LNCAP (cell line): ENCODE measurements at regions not wholly inside any gene's neighbourhood (a gene's known extent, or its start where the extent isn't known, plus 50 kb on each side); places are given as distances from the start of the nearest gene placed in this dataset.
A peak's percentile ranks its signal among the peaks of the same experiment; 100 is the strongest.

Source experiments
- TF ChIP-seq, protein P1 (sequence below): fragments of 450-650 bp; IDR thresholded peaks from 2 replicates; pipeline ENCODE4 v1.5.1; 2017; ENCODE audit warnings: mild to moderate bottlenecking

DNA sequence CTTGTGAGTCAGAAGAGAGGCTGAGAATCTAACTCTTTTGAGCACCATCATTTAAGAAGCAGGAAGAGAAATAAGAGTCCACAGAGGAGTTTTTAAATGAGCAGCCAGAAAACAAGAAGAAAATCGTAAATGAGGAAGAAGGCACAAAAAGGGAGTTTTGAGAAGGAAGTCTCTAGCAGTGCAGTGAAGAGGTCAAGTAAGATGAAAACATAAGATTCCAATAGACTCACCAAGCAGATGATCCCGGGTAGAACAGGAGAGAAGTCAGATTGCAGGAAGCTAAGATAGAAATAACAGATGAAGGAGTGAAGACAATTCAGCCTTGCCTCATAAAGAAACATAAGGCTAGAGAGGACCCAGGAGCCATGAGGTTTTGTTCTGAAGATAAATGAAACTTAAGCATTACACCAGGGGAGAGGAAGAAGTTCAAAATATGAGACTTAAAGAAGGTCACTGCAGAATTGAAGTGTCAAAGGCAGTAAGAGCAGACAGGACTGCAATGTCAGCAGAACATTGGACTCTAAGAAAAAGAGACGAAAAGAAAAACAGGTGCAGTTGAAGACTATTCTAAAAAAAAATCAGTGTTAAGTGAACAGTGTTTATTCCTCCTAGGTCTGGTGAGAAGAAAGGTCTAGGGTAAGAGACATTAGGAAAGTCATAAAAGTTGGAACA, 229.0 kb downstream of the SEC23A start:
- TF ChIP-seq, protein P1, sequence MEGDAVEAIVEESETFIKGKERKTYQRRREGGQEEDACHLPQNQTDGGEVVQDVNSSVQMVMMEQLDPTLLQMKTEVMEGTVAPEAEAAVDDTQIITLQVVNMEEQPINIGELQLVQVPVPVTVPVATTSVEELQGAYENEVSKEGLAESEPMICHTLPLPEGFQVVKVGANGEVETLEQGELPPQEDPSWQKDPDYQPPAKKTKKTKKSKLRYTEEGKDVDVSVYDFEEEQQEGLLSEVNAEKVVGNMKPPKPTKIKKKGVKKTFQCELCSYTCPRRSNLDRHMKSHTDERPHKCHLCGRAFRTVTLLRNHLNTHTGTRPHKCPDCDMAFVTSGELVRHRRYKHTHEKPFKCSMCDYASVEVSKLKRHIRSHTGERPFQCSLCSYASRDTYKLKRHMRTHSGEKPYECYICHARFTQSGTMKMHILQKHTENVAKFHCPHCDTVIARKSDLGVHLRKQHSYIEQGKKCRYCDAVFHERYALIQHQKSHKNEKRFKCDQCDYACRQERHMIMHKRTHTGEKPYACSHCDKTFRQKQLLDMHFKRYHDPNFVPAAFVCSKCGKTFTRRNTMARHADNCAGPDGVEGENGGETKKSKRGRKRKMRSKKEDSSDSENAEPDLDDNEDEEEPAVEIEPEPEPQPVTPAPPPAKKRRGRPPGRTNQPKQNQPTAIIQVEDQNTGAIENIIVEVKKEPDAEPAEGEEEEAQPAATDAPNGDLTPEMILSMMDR, result no peak

DNA sequence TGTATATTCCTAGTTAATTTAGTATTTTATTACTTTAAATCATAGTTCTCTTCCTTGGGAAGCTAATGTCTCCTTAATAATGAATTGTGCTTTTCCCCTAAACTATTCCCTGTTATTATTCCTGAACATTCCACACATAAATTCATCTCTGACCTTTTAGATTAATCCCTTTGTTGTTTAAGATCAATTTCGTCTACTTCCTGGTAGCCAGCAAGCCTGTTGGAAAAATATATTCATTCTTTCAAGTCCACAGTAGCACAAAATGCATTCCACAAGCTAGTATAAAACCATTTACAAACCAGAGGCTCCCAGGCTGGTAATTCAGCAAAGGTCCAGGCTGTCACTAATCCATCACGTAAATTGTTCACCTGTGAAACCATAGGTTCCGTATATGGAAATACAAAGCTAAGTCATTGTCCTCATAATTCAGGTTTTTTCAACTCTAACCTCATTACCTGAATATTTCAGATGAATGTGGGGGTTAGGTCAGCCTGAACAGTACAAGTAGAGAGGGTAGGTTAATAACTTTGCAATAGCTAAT, 232.7 kb downstream of the SEC23A start:
- TF ChIP-seq, protein P1, result no peak

DNA sequence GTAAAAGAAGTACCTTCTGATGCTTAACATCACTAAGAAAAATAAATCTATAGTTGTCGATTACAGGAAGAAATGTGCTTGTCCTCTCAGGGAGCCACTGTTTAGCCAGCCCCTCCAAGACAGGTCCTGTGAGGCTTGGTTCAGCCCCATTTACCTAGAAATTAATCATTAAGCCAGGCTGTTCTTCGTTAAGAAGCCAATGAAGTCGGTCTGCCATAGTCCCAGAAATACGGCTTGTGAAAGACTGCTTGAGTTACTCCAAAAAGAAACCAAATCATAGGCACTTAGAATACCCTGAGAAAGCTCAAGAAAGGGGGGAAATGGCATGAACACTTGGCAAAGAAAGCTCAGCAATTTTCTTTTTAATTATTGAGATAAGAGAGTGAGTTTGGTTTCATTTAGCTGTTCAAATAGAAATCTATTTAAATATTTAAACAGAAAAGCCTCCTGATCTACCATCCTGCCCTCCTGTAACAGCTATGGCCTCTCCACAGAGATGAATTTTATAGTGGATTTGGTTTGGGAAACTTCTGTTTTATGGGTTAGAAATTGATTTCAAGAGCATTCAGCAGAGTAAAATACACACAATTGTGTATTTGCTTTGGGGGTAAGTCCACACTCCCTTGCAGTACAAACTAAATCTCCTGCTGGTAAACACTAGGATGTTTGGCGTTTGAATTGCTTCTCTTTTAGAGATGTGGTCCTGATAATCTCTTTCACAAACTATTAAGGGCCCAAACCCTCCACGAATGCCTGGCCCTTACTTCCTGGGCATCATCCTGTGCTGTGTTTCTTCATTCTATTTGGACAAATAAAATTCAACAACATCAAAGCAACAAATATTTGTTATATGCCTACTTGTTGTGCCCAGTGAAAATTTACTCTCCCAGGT, 234.4 kb downstream of the SEC23A start:
- TF ChIP-seq, protein P1, result no peak

DNA sequence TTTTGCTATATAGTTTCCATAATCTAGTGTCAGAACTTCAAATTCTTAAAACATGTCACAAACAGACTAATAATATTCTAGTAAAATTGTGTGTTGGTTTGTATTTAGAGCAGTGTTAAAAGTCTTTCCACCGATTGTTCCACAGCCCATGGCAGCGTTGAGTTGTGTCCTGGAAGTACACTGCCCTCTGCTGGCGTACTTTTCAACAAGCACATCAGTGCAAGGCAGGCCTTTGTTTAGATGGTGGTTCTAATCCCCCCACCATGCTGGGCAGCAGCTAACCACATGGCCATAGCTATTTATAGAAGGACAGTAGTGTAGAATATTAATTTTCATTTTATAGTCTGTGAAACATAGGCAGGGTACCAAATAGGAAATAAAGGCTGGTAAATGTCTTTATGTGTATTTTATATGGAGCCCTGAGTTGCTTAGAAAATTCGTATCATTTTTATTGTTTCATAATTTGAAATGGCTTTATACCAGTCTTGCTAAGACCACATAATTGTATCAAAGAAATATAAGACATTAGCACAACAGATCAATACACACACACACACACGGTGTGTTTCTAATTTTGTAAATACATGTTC, 235.4 kb downstream of the SEC23A start:
- TF ChIP-seq, protein P1, result peak; percentile 87

DNA sequence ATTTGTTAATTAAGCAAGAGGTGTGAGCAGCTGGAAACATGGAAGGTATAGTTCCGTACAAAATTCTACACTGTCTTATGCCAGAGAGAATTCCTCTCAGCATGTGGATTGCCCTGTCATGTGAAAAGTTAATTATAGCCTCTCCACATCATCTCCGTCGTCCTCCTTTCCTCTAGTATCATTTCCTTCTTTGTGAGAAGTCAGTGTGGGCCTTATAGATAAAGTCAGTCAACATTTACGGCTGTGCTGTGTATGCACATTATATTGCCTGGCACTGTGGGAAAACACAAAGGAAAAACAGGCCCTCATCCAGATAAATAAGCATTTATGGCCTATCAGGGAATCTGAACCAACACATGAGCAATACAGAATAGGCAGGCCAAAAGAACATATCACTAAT, 236.6 kb downstream of the SEC23A start:
- TF ChIP-seq, protein P1, result no peak

DNA sequence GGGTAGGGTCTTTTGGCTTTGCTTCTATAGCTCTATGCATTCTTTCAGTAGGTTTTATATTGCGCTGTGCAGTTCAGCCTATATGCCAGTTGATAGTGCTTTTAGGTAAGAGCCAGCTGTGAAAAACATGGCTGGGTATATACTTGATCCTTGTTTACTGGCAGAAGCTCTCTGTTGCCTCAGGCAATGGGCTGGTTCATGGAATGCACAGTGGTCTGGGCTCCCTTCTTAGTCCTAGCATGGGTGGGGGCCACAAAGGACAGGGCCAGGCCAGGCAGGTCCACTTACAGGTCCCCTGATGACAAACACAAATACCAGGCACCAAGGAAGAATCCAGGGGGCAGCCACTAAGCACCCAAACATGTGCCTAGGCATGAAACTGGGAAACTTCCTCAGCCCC, 240.7 kb downstream of the SEC23A start:
- TF ChIP-seq, protein P1, result no peak

DNA sequence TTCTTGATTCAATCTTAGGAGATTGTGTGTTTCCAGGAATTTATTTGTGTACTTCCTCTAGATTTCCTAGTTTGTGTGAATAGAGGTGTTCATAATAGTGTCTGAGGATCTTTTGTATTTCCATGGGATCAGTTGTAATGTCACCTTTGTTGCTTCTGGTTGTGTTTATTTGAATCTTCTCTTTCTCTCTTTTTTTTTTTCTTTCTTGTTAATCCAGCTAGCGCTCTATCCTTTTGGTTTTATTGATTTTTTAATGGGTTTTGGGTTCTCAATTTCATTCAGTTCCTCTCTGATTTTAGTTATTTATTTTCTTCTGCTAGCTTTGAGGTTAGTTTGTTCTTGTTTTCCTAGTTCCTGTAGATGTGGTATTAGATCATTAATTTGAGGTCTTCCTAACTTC, 242.5 kb downstream of the SEC23A start:
- TF ChIP-seq, protein P1, result no peak
